ENCODE measurements at regions not wholly inside any gene's neighbourhood (a gene's known extent, or its start where the extent isn't known, plus 50 kb on each side); places are given as distances from the start of the nearest gene placed in this dataset.

- TF ChIP-seq GATA2 (IDR thresholded peaks at IDR 0.05; ENCODE audit: low read depth, low read length) (no peak), GATA3 (IDR thresholded peaks at IDR 0.05; ENCODE audit: low read depth, low read length) (no peak)
Measured at GRCh38 chr10:120132811-120133210, 240.3 kb downstream of the SEC23IP start.
